Bone marrow (tissue), 2 donors: ENCODE measurements at regions not wholly inside any gene's neighbourhood (a gene's known extent, or its start where the extent isn't known, plus 50 kb on each side); places are given as distances from the start of the nearest gene placed in this dataset.
"Not testable (repeated sequence)": the region's sequence is repeated elsewhere in the genome, so short reads cannot be mapped to it uniquely, and the experiment has no call there.

ENCODE experiments used
- DNase-seq, 2 donors: peaks; one replicate each; lab custom pipeline; 2025; lab: John Stamatoyannopoulos, UW

DNA sequence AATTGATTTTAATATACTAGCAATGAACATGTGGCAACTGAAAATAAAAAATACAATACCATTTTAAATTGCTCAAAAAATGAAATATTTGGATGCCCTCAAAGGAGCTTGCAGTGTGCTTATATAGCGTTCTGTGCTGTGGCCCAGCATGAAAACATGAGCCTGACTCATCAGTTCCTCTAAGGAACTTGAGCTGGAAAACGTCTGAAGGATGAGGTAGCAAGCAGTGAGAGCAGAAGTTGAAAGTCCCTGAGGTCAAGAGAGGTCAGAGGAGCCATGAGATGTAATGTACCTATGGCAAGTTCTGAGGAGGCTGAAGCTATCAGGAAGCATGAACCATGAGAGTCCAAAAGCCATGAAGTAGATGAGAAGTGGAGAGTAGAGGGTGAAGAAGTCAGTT lies 59.7 kb downstream of the HMGB3 start:
- no peak for DNase-seq

DNA sequence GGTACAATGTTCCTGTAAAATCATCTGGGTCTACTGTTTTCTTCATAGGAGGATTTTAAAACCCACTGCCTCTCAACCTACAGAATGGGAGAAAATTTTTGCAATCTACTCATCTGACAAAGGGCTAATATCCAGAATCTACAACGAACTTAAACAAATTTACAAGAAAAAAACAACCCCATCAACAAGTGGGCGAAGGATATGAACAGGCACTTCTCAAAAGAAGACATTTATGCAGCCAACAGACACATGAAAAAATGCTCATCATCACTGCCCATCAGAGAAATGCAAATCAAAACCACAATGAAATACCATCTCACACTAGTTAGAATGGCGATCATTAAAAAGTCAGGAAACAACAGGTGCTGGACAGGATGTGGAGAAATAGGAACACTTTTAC lies 83.2 kb downstream of the HMGB3 start:
- not testable (repeated sequence) for DNase-seq

DNA sequence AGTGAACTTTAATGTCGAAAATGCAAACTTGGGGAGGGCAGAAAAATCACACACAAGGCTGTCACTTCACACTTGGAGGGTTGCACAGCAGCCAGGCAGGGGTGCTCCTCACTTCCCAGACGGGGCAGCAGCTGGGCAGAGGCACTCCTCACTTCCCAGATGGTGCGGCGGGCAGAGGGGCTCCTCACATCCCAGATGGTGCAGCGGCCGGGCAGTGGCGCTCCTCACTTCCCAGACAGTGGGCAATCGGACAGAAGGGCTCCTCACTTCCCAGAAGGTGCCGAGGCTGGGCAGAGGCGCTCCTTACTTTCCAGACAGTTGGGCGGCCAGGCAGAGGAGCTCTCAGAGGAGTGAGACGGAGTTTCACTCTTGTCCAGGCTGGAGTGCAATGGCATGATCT lies 90.6 kb downstream of the HMGB3 start:
- DNase-seq: no peak

DNA sequence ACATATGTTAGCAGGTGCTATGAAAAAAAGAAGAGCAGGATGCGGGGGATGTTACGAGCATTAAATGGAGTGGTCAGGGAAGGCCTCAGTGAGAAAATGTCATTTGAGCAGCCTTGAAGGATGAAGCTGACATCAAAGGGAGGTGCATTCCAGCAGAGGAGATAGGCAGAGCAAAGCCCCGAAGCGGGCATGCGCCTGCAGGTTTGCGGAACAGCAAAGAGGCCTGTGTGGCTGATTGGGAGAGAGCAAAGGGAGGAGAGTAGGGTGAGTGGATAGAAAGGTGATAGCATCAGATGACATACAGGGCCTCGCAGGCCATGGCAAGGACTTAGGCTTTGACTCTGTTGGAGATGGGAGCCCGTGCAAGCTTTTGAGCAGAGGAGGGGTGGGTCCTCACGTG lies 95.4 kb upstream of the GPR50 start:
- DNase-seq: no peak

DNA sequence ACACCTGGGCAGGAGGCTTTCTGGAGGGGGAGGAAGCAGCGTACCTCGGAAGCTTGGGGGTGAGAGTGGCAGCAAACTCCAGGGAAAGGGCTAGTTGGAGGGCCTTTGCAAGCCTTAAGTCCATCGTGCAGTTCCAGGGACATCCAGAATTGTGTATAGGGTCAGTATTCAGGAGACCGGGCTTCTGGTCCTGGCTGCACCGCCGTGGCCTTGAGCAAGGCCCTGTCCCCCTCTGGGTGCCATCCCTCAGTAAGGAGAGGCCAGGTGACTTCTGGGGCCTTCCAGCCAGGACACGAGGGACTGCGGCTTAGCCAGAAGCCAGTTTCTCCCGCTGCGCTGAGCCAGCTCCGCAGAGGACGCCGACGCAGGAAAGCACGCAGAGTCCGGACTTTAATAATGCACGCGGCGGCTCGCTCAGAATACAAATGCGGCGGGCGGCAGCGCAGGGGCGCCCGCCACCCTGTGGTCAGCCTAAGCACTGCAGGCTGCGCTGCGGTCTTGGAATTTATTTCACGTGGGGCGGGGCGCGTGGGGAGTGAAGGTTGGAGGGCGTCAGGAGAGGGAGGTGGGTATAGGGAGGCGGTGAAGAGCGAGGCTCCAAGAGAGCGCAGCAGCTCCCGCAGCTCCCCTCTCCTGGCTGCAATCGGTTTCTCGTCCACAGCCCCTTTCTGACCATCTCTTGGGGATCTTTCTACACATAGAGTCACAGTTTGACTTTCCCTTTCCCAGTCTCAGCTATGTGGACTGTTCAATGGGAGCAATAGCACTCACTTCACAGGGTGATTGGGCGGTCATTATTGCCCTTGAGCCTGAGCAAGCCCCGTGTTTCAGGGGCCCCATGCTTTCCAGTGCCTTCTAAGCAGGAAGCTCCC lies 94.1 kb upstream of the GPR50 start:
- DNase-seq: peak in 1 of 2 donors; percentile 8

DNA sequence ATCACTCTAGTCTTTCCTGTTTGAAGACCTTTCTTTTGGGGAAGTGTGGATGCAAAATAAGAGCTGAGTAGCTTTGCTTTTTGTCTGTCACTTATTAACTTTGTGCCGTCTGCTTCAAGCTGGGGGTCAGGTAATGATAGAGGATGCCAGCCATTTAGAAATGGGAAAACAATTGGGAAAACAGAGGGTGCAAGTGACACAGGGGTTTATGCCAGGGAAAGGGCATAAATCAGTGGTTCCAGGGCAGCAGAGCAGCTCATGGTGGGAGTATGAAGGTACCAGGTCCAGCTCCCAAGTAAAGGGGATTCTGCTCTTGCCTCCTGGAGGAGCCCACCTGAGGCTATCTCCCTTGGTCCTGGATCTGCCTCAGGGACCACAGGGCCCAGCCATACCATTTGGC lies 91.9 kb upstream of the GPR50 start:
- no peak for DNase-seq

DNA sequence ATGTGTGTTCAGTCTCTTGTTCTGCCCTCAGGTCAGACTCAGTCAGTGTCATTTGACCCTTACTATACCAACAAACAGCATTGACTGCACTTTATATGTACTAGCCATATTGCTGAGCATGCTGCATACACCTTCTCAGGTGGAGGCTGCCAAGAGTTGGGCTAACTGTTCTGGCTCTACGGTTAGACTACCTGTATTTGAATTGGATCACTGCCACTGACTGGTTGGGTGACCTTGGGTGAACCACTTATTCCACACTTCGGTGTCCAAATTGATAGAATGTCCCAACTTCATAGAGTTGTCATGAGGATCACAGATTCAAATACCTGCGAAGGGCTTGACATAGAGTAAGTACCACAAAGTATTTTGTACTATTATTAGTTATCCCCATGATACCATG lies 91.2 kb upstream of the GPR50 start:
- DNase-seq: no peak

DNA sequence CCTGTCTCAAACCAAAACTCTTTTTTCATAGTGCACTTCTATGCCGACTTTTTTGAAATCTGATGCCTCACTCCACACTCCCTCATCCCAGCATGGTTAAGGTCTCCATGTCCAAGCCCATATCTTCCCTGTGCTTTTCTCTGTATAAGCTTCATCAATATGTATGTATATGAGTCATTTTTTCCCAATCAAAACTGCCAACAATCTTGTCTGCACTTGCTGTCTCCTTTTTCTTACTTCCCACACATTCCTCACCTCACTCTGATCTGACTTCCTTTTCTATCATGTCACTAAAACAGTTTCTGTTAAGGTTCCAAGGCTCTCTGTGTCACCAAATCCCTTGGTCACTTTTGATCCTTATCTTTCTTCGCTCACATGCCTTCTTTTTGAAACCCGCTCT lies 88.2 kb upstream of the GPR50 start:
- DNase-seq: no peak

DNA sequence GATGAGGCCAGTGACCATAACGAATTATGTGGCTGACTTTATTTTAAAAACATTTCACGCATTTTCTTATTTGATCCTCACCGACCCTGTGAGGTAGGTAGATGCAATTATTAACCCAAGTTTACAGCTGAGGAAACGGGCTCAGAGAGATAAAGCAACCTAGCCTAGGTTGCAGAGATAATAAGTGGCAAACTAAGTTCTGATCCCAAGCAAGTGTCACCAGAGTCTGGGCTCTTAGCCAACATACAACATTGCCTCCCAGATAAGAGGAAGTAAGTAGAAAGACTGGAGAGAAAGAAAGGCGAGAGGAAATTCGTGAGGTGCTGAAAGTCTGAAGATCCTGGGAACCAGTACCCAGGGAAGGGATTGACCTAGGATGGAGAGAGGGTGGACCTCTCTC lies 77.4 kb upstream of the GPR50 start:
- no peak for DNase-seq

DNA sequence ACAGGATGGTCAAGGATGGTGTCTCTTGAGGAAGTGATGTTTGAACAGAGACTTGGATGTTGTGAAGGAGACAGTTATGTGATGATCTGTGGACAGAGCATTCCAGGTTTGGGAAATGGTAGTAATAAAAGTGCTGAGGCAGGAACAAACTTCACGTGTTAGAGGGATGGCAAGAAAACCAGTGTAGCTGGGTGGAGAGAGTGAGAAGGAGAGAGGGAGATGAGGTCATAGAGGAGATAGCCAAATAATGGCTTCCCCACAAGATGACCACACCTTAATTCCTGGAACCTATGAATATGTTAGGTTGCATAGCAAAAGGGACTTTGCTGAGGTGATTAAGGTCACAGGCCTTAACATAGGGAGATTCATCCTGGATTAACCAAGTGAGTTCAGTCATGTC lies 75.6 kb upstream of the GPR50 start:
- DNase-seq: no peak

DNA sequence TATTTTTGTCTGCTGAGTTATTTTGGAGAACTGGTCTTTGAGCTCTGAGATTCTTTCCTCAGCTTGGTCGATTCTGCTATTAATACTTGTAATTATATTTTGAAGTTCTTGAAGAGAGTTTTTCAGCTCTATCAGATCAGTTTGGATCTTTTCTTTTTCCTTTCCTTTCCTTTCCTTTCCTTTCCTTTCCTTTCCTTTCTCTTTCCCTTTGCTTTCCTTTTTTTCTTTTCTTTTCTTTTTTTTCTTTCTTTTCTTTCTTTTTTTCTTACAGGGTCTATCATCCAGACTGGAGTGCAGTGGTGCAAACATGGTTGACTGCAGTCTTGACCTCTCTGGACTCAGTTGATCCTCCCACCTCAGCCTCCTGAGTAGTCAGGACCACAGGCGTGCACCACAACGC lies 63.2 kb upstream of the GPR50 start:
- DNase-seq: not testable (repeated sequence)
